Lung (tissue), 11 donors: ENCODE measurements at regions not wholly inside any gene's neighbourhood (a gene's known extent, or its start where the extent isn't known, plus 50 kb on each side); places are given as distances from the start of the nearest gene placed in this dataset.

Experiments used
- ATAC-seq: fragments of 200-7000 bp; cut with Tn5 transposase; one replicate; pipeline ENCODE4 v1.9.1; 2020; ENCODE audit warnings: moderate number of reproducible peaks; ENCODE audit not compliant: insufficient read depth, low FRiP score
- DNase-seq, 3 donors: peaks; one replicate each; pipeline ENCODE4 v3.0.0-alpha.2; 2013 to 2017
- H3K27ac ChIP-seq, 2 donors: one replicate each; pipeline ENCODE4 v1.5.1; 2013; ENCODE audit warnings: mild to moderate bottlenecking in 2 of 2, moderate library complexity in 2 of 2, control low read depth in 1 of 2, inconsistent platforms in 1 of 2, low read depth in 1 of 2, low read length in 1 of 2
- H3K27me3 ChIP-seq, 3 donors: one replicate each; pipeline ENCODE4 v1.5.1; 2013; ENCODE audit warnings: low read length in 2 of 3; ENCODE audit not compliant: control insufficient read depth in 3 of 3, insufficient read depth in 3 of 3
- H3K36me3 ChIP-seq, 4 donors: one replicate each; pipeline ENCODE4 v1.5.1; 2013; ENCODE audit warnings: low read length in 4 of 4, mild to moderate bottlenecking in 1 of 4, moderate library complexity in 1 of 4; ENCODE audit not compliant: control insufficient read depth in 4 of 4, insufficient read depth in 4 of 4
- H3K4me1 ChIP-seq, 5 donors: one replicate each; pipeline ENCODE4 v1.5.1; 2013; ENCODE audit warnings: low read length in 5 of 5, mild to moderate bottlenecking in 2 of 5, moderate library complexity in 1 of 5; ENCODE audit not compliant: control insufficient read depth in 5 of 5, insufficient read depth in 5 of 5
- H3K4me3 ChIP-seq: one replicate; pipeline ENCODE4 v1.5.1; 2013; ENCODE audit warnings: mild to moderate bottlenecking, control low read depth, moderate library complexity
- H3K9ac ChIP-seq, 2 donors: one replicate each; pipeline ENCODE4 v1.5.1; 2013; ENCODE audit warnings: low read length in 2 of 2, control low read depth in 1 of 2; ENCODE audit not compliant: insufficient read depth in 1 of 2
- H3K9me3 ChIP-seq, 4 donors: one replicate each; pipeline ENCODE4 v1.5.1; 2013; ENCODE audit warnings: low read length in 3 of 4, mild to moderate bottlenecking in 1 of 4, moderate library complexity in 1 of 4; ENCODE audit not compliant: control insufficient read depth in 4 of 4, insufficient read depth in 3 of 4
- CTCF ChIP-seq: IDR thresholded peaks from 2 replicates; pipeline ENCODE4 v1.5.1; 2012; ENCODE audit warnings: mild to moderate bottlenecking; ENCODE audit errors: control extremely low read depth, extremely low read depth
- WGBS, 2 donors: extraction: QIAGEN DNeasy Blood & Tissue Kit; methylation state at CpG; one replicate each; pipeline ENCODE4 v1.1.7; 2013; 5-methylcytosine and 5-hydroxymethylcytosine counted together
- donor health status: control.
- donor health status: control.
- donor health status: Bipolar disorder and iron deficiency.
- donor health status: healthy.
- donor health status: DM: yes; HTN: yes; CAD: no.

DNA sequence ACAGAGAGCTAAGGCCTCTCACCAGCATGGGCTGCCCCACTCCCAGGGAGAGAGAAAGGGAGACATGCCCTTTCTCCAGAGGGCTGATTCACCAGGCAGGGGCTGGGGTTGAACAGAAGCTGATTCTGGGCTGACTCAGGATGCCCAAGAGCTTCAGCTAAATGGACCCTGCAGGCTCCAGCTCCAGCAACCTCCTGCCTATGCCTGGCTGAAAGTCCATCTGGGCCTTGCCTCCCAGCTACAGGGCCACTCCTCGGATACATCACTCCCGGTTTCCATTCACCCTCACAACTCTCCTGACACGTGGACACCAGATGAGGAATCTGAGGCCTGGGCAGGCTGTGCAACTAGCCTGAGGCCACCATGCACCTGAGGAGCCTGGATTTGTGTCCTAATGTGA lies 215.5 kb downstream of the BUD13 start:
- WGBS, 2 donors = 71 to 73% methylated on average over 3 of the region's 3 CpGs

GRCh38 chr11:116556483-116556882 lies 216.3 kb downstream of the BUD13 start:
- H3K4me3 ChIP-seq = no peak overlapping the region
- H3K27ac ChIP-seq = no peak overlapping the region
- 90 to 91% methylated on average over 2 of the region's 2 CpGs for WGBS, 2 donors
- peaks cover 0 to 3% (median 0%) of the 10 kb centered on the region in 4 donors for H3K9me3 ChIP-seq
- no peaks in the 10 kb centered on the region for H3K27me3 ChIP-seq
- H3K4me1 ChIP-seq = no peaks in the 10 kb centered on the region
- no peak for TF ChIP-seq CTCF
- H3K36me3 ChIP-seq = no peaks in the 10 kb centered on the region
- no peak overlapping the region for H3K9ac ChIP-seq
- no peak for DNase-seq
- no peak for ATAC-seq

More for the DNA sequence above, 215.5 kb downstream of the BUD13 start:
- DNase-seq (no peak), ATAC-seq (no peak)
- no peak for TF ChIP-seq CTCF
- Histone ChIP-seq H3K9ac (no peak overlapping the region), H3K27me3 (no peaks in the 10 kb centered on the region), H3K36me3 (no peaks in the 10 kb centered on the region), H3K9me3 (peaks cover 0 to 3% (median 0%) of the 10 kb centered on the region in 4 donors), H3K4me1 (no peaks in the 10 kb centered on the region), H3K4me3 (no peak overlapping the region), H3K27ac (no peak overlapping the region)

DNA sequence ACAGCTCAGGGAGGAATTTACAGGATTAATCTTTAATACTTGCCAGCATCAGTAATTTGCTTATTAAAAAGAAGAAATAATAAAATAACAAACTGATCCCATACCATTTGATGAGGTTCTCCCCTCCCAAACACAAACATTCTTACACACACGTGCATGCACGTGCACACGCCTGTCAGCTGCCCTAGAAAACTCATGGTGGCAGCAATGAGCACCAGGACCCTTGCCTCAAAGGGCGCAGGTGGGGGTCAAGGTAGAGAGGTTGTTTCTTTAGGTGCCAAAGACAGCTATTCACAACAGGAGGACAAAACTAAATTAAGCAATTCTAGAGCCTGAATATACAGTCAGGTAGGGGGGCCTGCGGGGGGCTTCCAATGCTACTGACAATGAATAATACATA lies 219.3 kb downstream of the BUD13 start:
- WGBS, 2 donors = 64 to 68% methylated on average over 5 of the region's 5 CpGs
- Histone ChIP-seq H3K36me3 (no peaks in the 10 kb centered on the region), H3K4me1 (no peaks in the 10 kb centered on the region), H3K27ac (no peak overlapping the region), H3K9ac (no peak overlapping the region), H3K27me3 (no peaks in the 10 kb centered on the region), H3K9me3 (peaks cover 0 to 14% (median 0%) of the 10 kb centered on the region in 4 donors), H3K4me3 (no peak overlapping the region)
- TF ChIP-seq CTCF = no peak
- DNase-seq = no peak
- no peak for ATAC-seq

- peaks cover 0 to 22% (median 0%) of the 10 kb centered on the region in 4 donors for H3K9me3 ChIP-seq
- H3K4me1 ChIP-seq = no peaks in the 10 kb centered on the region
- no peak overlapping the region for H3K4me3 ChIP-seq
- TF ChIP-seq CTCF = no peak
- no peak for ATAC-seq
- no peak for DNase-seq
- H3K27me3 ChIP-seq = no peaks in the 10 kb centered on the region
- no peak overlapping the region for H3K27ac ChIP-seq
- 95 to 96% methylated on average over 4 of the region's 4 CpGs for WGBS, 2 donors
- no peaks in the 10 kb centered on the region for H3K36me3 ChIP-seq
- no peak overlapping the region for H3K9ac ChIP-seq
These were observed 221.2 kb downstream of the BUD13 start for GRCh38 chr11:116551576-116551975.
